ENCODE measurements at regions not wholly inside any gene's neighbourhood (a gene's known extent, or its start where the extent isn't known, plus 50 kb on each side); places are given as distances from the start of the nearest gene placed in this dataset.

DNA sequence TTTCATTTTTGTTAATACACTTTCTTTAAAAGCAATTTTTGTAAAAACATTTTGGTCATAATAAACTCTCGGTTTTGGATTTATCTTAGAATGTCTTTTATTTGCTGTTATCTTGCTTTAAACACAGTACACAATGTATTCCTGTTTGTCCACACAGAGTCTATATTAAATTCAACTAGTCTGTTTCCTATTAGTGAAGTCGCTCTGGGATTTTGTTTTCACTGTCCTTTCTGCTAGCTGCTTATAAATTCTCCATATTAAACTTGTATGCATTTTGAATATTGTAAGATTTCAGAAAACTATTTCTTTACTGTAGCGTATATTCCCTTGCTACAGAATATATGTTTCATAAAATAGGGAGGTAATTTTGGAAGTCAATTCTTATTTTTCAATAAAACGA lies 630.2 kb downstream of the HDGFL1 start:
- no peak for TF ChIP-seq CTCF (conservative IDR thresholded peaks at IDR 0.05)
- Mint-ChIP-seq H3K27ac (no peak overlapping the region), H3K27me3 (no peaks in the 10 kb centered on the region), H3K4me3 (no peak overlapping the region), H3K4me1 (ENCODE audit: unreplicated experiment) (no peaks in the 10 kb centered on the region), H3K9me3 (peaks cover 5% of the 10 kb centered on the region), H3K36me3 (no peaks in the 10 kb centered on the region)
- DNase-seq (ENCODE audit: extremely low spot score, unreplicated experiment) = no peak

DNA sequence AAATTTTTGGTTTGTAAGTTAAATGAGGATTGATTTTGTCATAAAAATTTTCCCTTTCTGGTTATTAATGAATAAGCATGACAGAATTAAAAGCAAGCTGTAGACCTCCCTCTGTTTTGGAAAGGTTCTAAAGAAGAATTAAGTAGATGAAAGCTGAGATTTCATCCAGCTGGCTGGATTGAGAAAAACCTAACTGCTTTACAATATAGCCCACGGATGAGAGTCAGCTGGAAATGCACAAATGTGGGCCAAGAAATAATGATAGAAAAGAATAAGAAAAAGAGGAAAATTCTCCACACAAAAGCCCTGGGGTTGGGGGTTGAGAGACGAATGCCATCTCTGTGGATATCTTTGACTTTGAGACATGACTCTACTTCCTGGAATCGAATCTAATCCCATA lies 631.6 kb downstream of the HDGFL1 start:
- no peak overlapping the region for H3K4me3 Mint-ChIP-seq
- H3K9me3 Mint-ChIP-seq = peaks cover 6% of the 10 kb centered on the region
- no peak overlapping the region for H3K27ac Mint-ChIP-seq
- no peak for DNase-seq (ENCODE audit: extremely low spot score, unreplicated experiment)
- no peaks in the 10 kb centered on the region for H3K4me1 Mint-ChIP-seq (ENCODE audit: unreplicated experiment)
- no peaks in the 10 kb centered on the region for H3K36me3 Mint-ChIP-seq
- no peak for TF ChIP-seq CTCF (conservative IDR thresholded peaks at IDR 0.05)
- no peaks in the 10 kb centered on the region for H3K27me3 Mint-ChIP-seq

GRCh38 chr6:23202207-23202606 lies 632.8 kb downstream of the HDGFL1 start:
- Mint-ChIP-seq H3K27me3 (no peaks in the 10 kb centered on the region), H3K4me1 (ENCODE audit: unreplicated experiment) (no peaks in the 10 kb centered on the region), H3K27ac (no peak overlapping the region), H3K9me3 (peaks cover 11% of the 10 kb centered on the region), H3K4me3 (no peak overlapping the region), H3K36me3 (no peaks in the 10 kb centered on the region)
- no peak for TF ChIP-seq CTCF (conservative IDR thresholded peaks at IDR 0.05)
- no peak for DNase-seq (ENCODE audit: extremely low spot score, unreplicated experiment)

DNA sequence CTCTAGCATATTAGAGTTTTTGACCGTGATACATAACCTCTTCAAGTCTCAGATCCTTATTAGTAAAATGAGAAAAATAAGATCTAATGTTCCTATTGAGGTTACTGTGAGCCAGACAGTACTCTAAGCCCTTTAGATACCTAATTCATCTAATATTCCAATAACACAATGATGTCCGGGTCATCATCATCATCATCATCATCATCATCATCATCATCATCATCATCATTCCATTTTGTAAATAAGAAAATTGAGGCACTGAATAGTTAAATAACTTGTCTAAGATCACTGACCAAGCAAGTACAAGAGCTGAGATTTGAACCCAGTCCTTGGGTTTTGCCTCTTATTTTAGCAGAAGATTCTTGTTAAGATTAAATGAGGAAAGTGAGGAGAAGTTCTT lies 643.0 kb downstream of the HDGFL1 start:
- no peak for DNase-seq (ENCODE audit: extremely low spot score, unreplicated experiment)
- no peak for TF ChIP-seq CTCF (conservative IDR thresholded peaks at IDR 0.05)
- no peaks in the 10 kb centered on the region for H3K36me3 Mint-ChIP-seq
- no peaks in the 10 kb centered on the region for H3K27me3 Mint-ChIP-seq
- H3K4me3 Mint-ChIP-seq = no peak overlapping the region
- H3K4me1 Mint-ChIP-seq (ENCODE audit: unreplicated experiment) = no peaks in the 10 kb centered on the region
- H3K9me3 Mint-ChIP-seq = peaks cover 17% of the 10 kb centered on the region
- H3K27ac Mint-ChIP-seq = no peak overlapping the region

DNA sequence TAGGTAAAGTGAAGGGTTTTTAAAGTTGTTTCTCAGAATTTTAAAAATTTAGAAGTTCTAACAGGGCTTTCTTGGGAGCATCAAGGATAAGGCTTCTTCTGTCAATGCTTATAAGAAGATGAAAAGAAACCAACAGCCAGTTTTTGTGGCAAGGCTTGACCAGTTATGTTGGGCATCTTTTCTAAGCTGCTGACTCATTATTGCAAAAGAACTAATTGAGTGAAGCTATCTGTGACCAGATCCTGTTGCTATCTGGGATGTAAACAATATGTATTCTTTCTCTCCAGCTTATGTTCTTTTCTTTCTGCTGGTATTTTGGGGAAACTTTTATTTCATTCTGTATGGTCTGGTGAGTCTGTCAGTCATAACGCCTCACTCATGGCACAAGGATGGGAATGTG lies 643.8 kb downstream of the HDGFL1 start:
- H3K4me1 Mint-ChIP-seq (ENCODE audit: unreplicated experiment) = no peaks in the 10 kb centered on the region
- no peaks in the 10 kb centered on the region for H3K36me3 Mint-ChIP-seq
- H3K4me3 Mint-ChIP-seq = no peak overlapping the region
- no peak for TF ChIP-seq CTCF (conservative IDR thresholded peaks at IDR 0.05)
- H3K9me3 Mint-ChIP-seq = peaks cover 9% of the 10 kb centered on the region
- H3K27me3 Mint-ChIP-seq = no peaks in the 10 kb centered on the region
- DNase-seq (ENCODE audit: extremely low spot score, unreplicated experiment) = no peak
- no peak overlapping the region for H3K27ac Mint-ChIP-seq

GRCh38 chr6:23213651-23214050 lies 644.3 kb downstream of the HDGFL1 start:
- H3K4me1 Mint-ChIP-seq (ENCODE audit: unreplicated experiment) = no peaks in the 10 kb centered on the region
- TF ChIP-seq CTCF (conservative IDR thresholded peaks at IDR 0.05) = no peak
- DNase-seq (ENCODE audit: extremely low spot score, unreplicated experiment) = no peak
- peaks cover 8% of the 10 kb centered on the region for H3K9me3 Mint-ChIP-seq
- H3K4me3 Mint-ChIP-seq = no peak overlapping the region
- H3K36me3 Mint-ChIP-seq = no peaks in the 10 kb centered on the region
- no peaks in the 10 kb centered on the region for H3K27me3 Mint-ChIP-seq
- H3K27ac Mint-ChIP-seq = no peak overlapping the region

Data from type B pancreatic cell (in vitro differentiated cells).